GM12864 (cell line): ENCODE measurements at regions not wholly inside any gene's neighbourhood (a gene's known extent, or its start where the extent isn't known, plus 50 kb on each side); places are given as distances from the start of the nearest gene placed in this dataset.
A peak's percentile ranks its signal among the peaks of the same experiment; 100 is the strongest.

Experiments used
- DNase-seq: peaks from one replicate; pipeline ENCODE4 v3.0.0-alpha.2; 2011; ENCODE audit warnings: low read depth
- H3K4me3 ChIP-seq: 2 replicates; pipeline ENCODE4 v1.5.1; 2011; ENCODE audit warnings: mild to moderate bottlenecking, low read depth, low read length, control low read depth
- CTCF ChIP-seq: IDR thresholded peaks from 2 replicates; pipeline ENCODE4 v1.5.1; 2011; ENCODE audit warnings: low read depth, mild to moderate bottlenecking, moderate library complexity, low read length, control low read depth, inconsistent platforms; ENCODE audit errors: missing control alignments

DNA sequence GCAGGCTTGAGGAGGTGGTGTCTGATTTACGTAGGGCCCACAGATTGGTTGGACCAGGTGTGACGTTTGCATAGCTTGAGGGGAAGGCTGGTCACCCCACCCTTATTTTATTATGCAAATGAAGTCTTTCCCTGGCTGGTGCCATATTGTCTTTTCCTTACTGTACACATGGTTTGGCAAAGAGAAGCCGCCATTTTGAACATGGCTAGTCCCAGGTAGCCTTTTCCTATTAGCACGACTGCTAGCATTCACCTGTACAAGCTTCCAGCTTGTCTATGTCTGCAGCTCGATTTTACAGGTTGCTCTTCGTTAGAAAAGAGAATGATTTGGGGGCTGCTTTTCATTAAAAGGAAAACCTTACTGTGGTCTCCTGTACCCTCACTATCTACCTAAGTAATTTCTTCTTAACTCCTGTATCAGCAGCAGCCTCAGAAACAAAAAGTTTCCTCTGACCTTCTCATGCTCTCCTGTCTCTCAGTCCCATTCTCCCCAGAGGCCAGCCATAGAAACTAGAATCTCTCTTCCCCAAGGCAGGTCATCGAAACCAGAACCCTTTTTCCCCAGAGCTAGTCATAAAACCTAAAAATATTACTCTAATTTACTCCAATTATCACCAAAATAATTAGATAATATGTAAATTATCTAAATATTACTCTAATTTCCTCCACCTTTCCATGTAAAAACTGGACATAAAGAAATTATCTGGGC is 151.8 kb downstream of the B3GNT2 start:
- TF ChIP-seq CTCF = no peak
- peak; percentile 31 for DNase-seq
- H3K4me3 ChIP-seq = no peak overlapping the region

GRCh38 chr2:62344472-62344871 is 148.6 kb downstream of the B3GNT2 start:
- H3K4me3 ChIP-seq = no peak overlapping the region
- peak; percentile 75 for DNase-seq
- no peak for TF ChIP-seq CTCF

DNA sequence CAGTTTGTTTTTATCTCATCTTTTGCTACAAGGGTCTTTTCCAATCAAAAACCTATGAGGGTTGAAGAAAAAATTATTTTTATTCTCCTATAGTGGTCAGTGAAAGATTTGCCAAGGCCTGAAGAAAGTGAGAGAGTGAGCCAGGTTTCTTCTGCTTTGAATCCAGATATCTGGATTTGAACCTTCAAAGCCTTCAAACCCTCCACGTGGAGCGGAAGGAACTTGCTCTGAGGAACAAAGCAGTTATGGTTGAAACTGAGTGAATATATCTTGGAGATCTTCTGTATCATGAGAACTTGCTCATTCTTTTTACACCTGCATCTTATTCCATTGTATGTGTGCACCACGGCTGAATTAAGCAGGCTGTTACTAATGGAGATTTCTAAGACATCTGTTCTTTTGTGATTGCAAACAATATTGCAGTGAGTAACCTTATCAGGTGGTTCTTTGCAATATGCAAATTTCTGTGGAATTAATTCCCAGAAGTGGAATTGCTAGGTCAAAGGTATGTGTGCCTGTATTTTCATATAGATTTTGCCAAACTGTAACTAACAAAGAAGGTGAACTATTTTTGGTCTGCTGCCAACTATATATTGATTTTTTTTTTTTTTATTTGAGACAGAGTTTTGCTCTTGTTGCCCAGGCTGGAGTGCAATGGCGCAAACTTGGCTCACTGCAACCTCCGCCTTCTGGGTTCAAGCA is 147.9 kb downstream of the B3GNT2 start:
- DNase-seq = no peak
- no peak for TF ChIP-seq CTCF
- no peak overlapping the region for H3K4me3 ChIP-seq

DNA sequence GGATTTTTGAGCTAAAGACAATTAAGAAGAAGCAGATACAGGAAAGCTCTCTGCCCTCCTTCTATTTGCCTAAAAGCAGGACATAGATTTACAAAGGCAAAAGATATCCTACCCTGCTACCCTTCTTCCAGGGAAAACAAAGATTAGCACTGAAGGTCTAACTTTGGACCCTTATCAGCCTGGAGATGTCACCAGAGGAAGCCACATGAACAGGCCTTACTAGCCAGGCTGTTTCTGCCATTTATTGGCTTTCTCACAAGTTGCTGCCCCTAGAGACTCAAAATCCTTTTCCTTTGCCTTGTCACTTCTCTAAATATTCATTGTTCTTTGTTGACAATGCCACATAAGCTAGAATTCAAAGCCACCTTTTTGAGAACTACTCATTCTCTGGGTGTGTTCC is 147.3 kb downstream of the B3GNT2 start:
- no peak overlapping the region for H3K4me3 ChIP-seq
- no peak for TF ChIP-seq CTCF
- no peak for DNase-seq

- H3K4me3 ChIP-seq = no peak overlapping the region
- DNase-seq = peak; percentile 46
- TF ChIP-seq CTCF = no peak
Measured at GRCh38 chr2:62340994-62341484, 145.1 kb downstream of the B3GNT2 start.

- TF ChIP-seq CTCF = no peak
- no peak for DNase-seq
- H3K4me3 ChIP-seq = no peak overlapping the region
Measured at GRCh38 chr2:62339837-62340236, 143.9 kb downstream of the B3GNT2 start.
